NCI-H2081 treated with DMSO at 0.1 percent for 48 hours (cell line): ENCODE measurements at regions not wholly inside any gene's neighbourhood (a gene's known extent, or its start where the extent isn't known, plus 50 kb on each side); places are given as distances from the start of the nearest gene placed in this dataset.
"Not testable (repeated sequence)": the region's sequence is repeated elsewhere in the genome, so short reads cannot be mapped to it uniquely, and the experiment has no call there.

ENCODE experiments used
- DNase-seq: peaks from one replicate; lab custom pipeline; 2025; lab: John Stamatoyannopoulos, UW

GRCh38 chr9:102164247-102164646 lies 425.8 kb upstream of the GRIN3A start:
- no peak for DNase-seq

GRCh38 chr9:102153081-102153480 lies 414.6 kb upstream of the GRIN3A start:
- DNase-seq, result not testable (repeated sequence)

GRCh38 chr9:102135768-102136167 lies 397.3 kb upstream of the GRIN3A start:
- DNase-seq, result no peak

- DNase-seq, result no peak
These were observed 386.0 kb upstream of the GRIN3A start for GRCh38 chr9:102124465-102124864.

GRCh38 chr9:102114557-102114956 lies 376.1 kb upstream of the GRIN3A start:
- no peak for DNase-seq

- DNase-seq, result no peak
These were observed 374.7 kb upstream of the GRIN3A start for GRCh38 chr9:102113191-102113590.

GRCh38 chr9:102106439-102106838 lies 368.0 kb upstream of the GRIN3A start:
- no peak for DNase-seq

GRCh38 chr9:102101723-102102122 lies 363.3 kb upstream of the GRIN3A start:
- no peak for DNase-seq

- no peak for DNase-seq
These were observed 348.7 kb upstream of the GRIN3A start for GRCh38 chr9:102087141-102087540.

GRCh38 chr9:102085548-102085947 lies 347.1 kb upstream of the GRIN3A start:
- no peak for DNase-seq

- DNase-seq, result no peak
These were observed 333.8 kb upstream of the GRIN3A start for GRCh38 chr9:102072059-102072764.

GRCh38 chr9:102069969-102070368 lies 331.5 kb upstream of the GRIN3A start:
- DNase-seq, result no peak

- DNase-seq, result no peak
These were observed 316.4 kb upstream of the GRIN3A start for GRCh38 chr9:102054811-102055210.

- no peak for DNase-seq
These were observed 311.3 kb upstream of the GRIN3A start for GRCh38 chr9:102049586-102050246.

- DNase-seq, result no peak
These were observed 309.1 kb upstream of the GRIN3A start for GRCh38 chr9:102047549-102047948.

- DNase-seq, result no peak
These were observed 305.7 kb upstream of the GRIN3A start for GRCh38 chr9:102044133-102044532.

- DNase-seq, result no peak
These were observed 299.6 kb upstream of the GRIN3A start for GRCh38 chr9:102038006-102038405.

GRCh38 chr9:102035929-102036328 lies 297.5 kb upstream of the GRIN3A start:
- DNase-seq, result no peak

- no peak for DNase-seq
These were observed 294.2 kb upstream of the GRIN3A start for GRCh38 chr9:102032614-102033013.

- no peak for DNase-seq
These were observed 262.5 kb upstream of the GRIN3A start for GRCh38 chr9:102000956-102001355.

- peak; percentile 35 for DNase-seq
These were observed 261.0 kb upstream of the GRIN3A start for GRCh38 chr9:101999441-101999840.

GRCh38 chr9:101995231-101995630 lies 256.8 kb upstream of the GRIN3A start:
- no peak for DNase-seq

GRCh38 chr9:101993771-101994170 lies 255.3 kb upstream of the GRIN3A start:
- no peak for DNase-seq

GRCh38 chr9:101991926-101992325 lies 253.5 kb upstream of the GRIN3A start:
- DNase-seq, result no peak
